ENCODE measurements at regions not wholly inside any gene's neighbourhood (a gene's known extent, or its start where the extent isn't known, plus 50 kb on each side); places are given as distances from the start of the nearest gene placed in this dataset.

- Mint-ChIP-seq H3K4me1 (ENCODE audit: unreplicated experiment) (no peaks in the 10 kb centered on the region), H3K9me3 (no peaks in the 10 kb centered on the region), H3K36me3 (no peaks in the 10 kb centered on the region), H3K27me3 (peaks cover 7% of the 10 kb centered on the region), H3K27ac (no peak overlapping the region), H3K4me3 (no peak overlapping the region)
- TF ChIP-seq CTCF (conservative IDR thresholded peaks at IDR 0.05): no peak
- DNase-seq (ENCODE audit: extremely low spot score, unreplicated experiment): no peak
Measured at GRCh38 chr11:91932151-91932821, 292.3 kb upstream of the FAT3 start.

GRCh38 chr11:91927448-91927847, 297.2 kb upstream of the FAT3 start:
- Mint-ChIP-seq H3K4me1 (ENCODE audit: unreplicated experiment) (peaks cover 4% of the 10 kb centered on the region), H3K36me3 (no peaks in the 10 kb centered on the region), H3K27me3 (peaks cover 10% of the 10 kb centered on the region), H3K4me3 (no peak overlapping the region), H3K9me3 (peaks cover 4% of the 10 kb centered on the region), H3K27ac (no peak overlapping the region)
- no peak for TF ChIP-seq CTCF (conservative IDR thresholded peaks at IDR 0.05)
- DNase-seq (ENCODE audit: extremely low spot score, unreplicated experiment): no peak

- Mint-ChIP-seq H3K36me3 (no peaks in the 10 kb centered on the region), H3K4me1 (ENCODE audit: unreplicated experiment) (peaks cover 4% of the 10 kb centered on the region), H3K9me3 (peaks cover 4% of the 10 kb centered on the region), H3K4me3 (no peak overlapping the region), H3K27ac (no peak overlapping the region), H3K27me3 (peaks cover 10% of the 10 kb centered on the region)
- no peak for TF ChIP-seq CTCF (conservative IDR thresholded peaks at IDR 0.05)
- no peak for DNase-seq (ENCODE audit: extremely low spot score, unreplicated experiment)
Measured at GRCh38 chr11:91926965-91927364, 297.7 kb upstream of the FAT3 start.

- peaks cover 4% of the 10 kb centered on the region for H3K9me3 Mint-ChIP-seq
- no peak overlapping the region for H3K27ac Mint-ChIP-seq
- H3K27me3 Mint-ChIP-seq: peaks cover 3% of the 10 kb centered on the region
- H3K4me1 Mint-ChIP-seq (ENCODE audit: unreplicated experiment): peaks cover 4% of the 10 kb centered on the region
- DNase-seq (ENCODE audit: extremely low spot score, unreplicated experiment): no peak
- no peaks in the 10 kb centered on the region for H3K36me3 Mint-ChIP-seq
- H3K4me3 Mint-ChIP-seq: no peak overlapping the region
- TF ChIP-seq CTCF (conservative IDR thresholded peaks at IDR 0.05): no peak
Measured at GRCh38 chr11:91922846-91923245, 301.8 kb upstream of the FAT3 start.

GRCh38 chr11:91921974-91922373, 302.6 kb upstream of the FAT3 start:
- no peaks in the 10 kb centered on the region for H3K36me3 Mint-ChIP-seq
- no peak for DNase-seq (ENCODE audit: extremely low spot score, unreplicated experiment)
- TF ChIP-seq CTCF (conservative IDR thresholded peaks at IDR 0.05): no peak

More at GRCh38 chr11:91921974-91922373, 302.6 kb upstream of the FAT3 start:
- Mint-ChIP-seq H3K9me3 (peaks cover 4% of the 10 kb centered on the region), H3K4me3 (no peak overlapping the region), H3K27ac (no peak overlapping the region), H3K4me1 (ENCODE audit: unreplicated experiment) (peaks cover 4% of the 10 kb centered on the region), H3K27me3 (peaks cover 3% of the 10 kb centered on the region)

Data from type B pancreatic cell (in vitro differentiated cells).